ENCODE measurements at regions not wholly inside any gene's neighbourhood (a gene's known extent, or its start where the extent isn't known, plus 50 kb on each side); places are given as distances from the start of the nearest gene placed in this dataset.

- no peak for TF ChIP-seq CTCF (IDR thresholded peaks at IDR 0.05)
- TF ChIP-seq POLR2A (IDR thresholded peaks at IDR 0.05) = no peak
Observed at GRCh38 chr1:178660461-178660860, 64.6 kb upstream of the RALGPS2 start.
